HepG2 (cell line): ENCODE measurements at regions not wholly inside any gene's neighbourhood (a gene's known extent, or its start where the extent isn't known, plus 50 kb on each side); places are given as distances from the start of the nearest gene placed in this dataset.
A peak's percentile ranks its signal among the peaks of the same experiment; 100 is the strongest.

Experiments
- CAMTA2 ChIP-seq: sonication (generic); formaldehyde crosslinking; IDR thresholded peaks from 2 replicates; pipeline ENCODE4 v1.4.0; 2020; ENCODE audit warnings: mild to moderate bottlenecking, missing genetic modification reagents, borderline replicate concordance
- CREB1 ChIP-seq, 2 experiments: fragments of 450-650 bp in 1 of 2; IDR thresholded peaks; 2 replicates each; pipeline ENCODE4 v1.6.1; 2016 to 2017; ENCODE audit warnings: control low read depth in 1 of 2, mild to moderate bottlenecking in 1 of 2, missing compliant biosample characterization in 1 of 2, missing genetic modification characterization in 1 of 2
- CREM ChIP-seq, 2 experiments: sonication (generic) in 1 of 2; formaldehyde crosslinking in 1 of 2; IDR thresholded peaks; 2 replicates each; pipeline versions ENCODE4 v1.4.0 to v1.6.1; 2016 to 2020; ENCODE audit warnings: antibody characterized with exemption in 1 of 2, mild to moderate bottlenecking in 1 of 2, missing genetic modification reagents in 1 of 2
- E2F1 ChIP-seq: sonication (generic); formaldehyde crosslinking; IDR thresholded peaks from 2 replicates; pipeline ENCODE4 v1.5.0; 2020; ENCODE audit warnings: missing genetic modification reagents
- E2F2 ChIP-seq: sonication (generic); formaldehyde crosslinking; IDR thresholded peaks from 2 replicates; pipeline ENCODE4 v1.4.0; 2020; ENCODE audit warnings: missing genetic modification reagents, borderline replicate concordance
- EP300 ChIP-seq, 3 experiments: sonication (generic) in 1 of 3; formaldehyde crosslinking in 1 of 3; IDR thresholded peaks; 2 replicates each; pipeline versions ENCODE4 v1.5.1 to v1.6.1; 2011 to 2020; ENCODE audit warnings: low read depth in 2 of 3, low read length in 2 of 3, borderline replicate concordance in 1 of 3, improper control_type of control experiment in 1 of 3, mild to moderate bottlenecking in 1 of 3, missing genetic modification reagents in 1 of 3, moderate library complexity in 1 of 3
- ERF ChIP-seq: IDR thresholded peaks from 2 replicates; pipeline ENCODE4 v1.6.1; 2018; ENCODE audit warnings: missing biosample characterization, missing genetic modification reagents
- GRHL1 ChIP-seq: sonication (generic); formaldehyde crosslinking; conservative IDR thresholded peaks from 2 replicates; pipeline ENCODE4 v1.8.0; 2022; ENCODE audit warnings: missing genetic modification reagents
- KDM3A ChIP-seq: IDR thresholded peaks from 2 replicates; pipeline ENCODE4 v1.6.1; 2018; ENCODE audit warnings: low read depth, missing compliant biosample characterization
- KLF11 ChIP-seq: IDR thresholded peaks from 2 replicates; pipeline ENCODE4 v1.6.1; 2016; ENCODE audit warnings: missing compliant biosample characterization
- NR2F1 ChIP-seq, 2 experiments: fragments of 450-650 bp in 1 of 2; formaldehyde crosslinking in 1 of 2; IDR thresholded peaks; 2 replicates each; pipeline versions ENCODE4 v1.5.0 to v1.6.1; 2016 to 2020; ENCODE audit warnings: mild to moderate bottlenecking in 1 of 2, missing compliant biosample characterization in 1 of 2, missing genetic modification reagents in 1 of 2, moderate library complexity in 1 of 2
- NR3C1 ChIP-seq: sonication (generic); formaldehyde crosslinking; IDR thresholded peaks from 2 replicates; pipeline ENCODE4 v1.4.0; 2020; ENCODE audit warnings: missing genetic modification reagents
- PRDM15 ChIP-seq: sonication (generic); formaldehyde crosslinking; IDR thresholded peaks from 2 replicates; pipeline ENCODE4 v1.4.0; 2020; ENCODE audit warnings: missing genetic modification reagents
- SAP130 ChIP-seq: IDR thresholded peaks from 2 replicates; pipeline ENCODE4 v1.6.1; 2016; ENCODE audit warnings: low read depth
- ZBTB37 ChIP-seq: sonication (generic); formaldehyde crosslinking; IDR thresholded peaks from 2 replicates; pipeline ENCODE4 v1.4.0; 2020; ENCODE audit warnings: mild to moderate bottlenecking, missing genetic modification reagents
- ZKSCAN1 ChIP-seq: fragments of 150-350 bp; IDR thresholded peaks from 2 replicates; pipeline ENCODE4 v1.6.1; 2014; ENCODE audit warnings: low read length
- ZNF3 ChIP-seq: IDR thresholded peaks from 2 replicates; pipeline ENCODE4 v1.7.0; 2017; ENCODE audit warnings: inconsistent platforms
- ZNF354B ChIP-seq: sonication (generic); formaldehyde crosslinking; IDR thresholded peaks from 2 replicates; pipeline ENCODE4 v1.8.0; 2022; ENCODE audit warnings: mild to moderate bottlenecking, missing genetic modification reagents
- ZNF737 ChIP-seq: sonication (generic); formaldehyde crosslinking; IDR thresholded peaks from 2 replicates; pipeline ENCODE4 v1.5.0; 2020; ENCODE audit warnings: missing genetic modification reagents, mild to moderate bottlenecking, borderline replicate concordance

- no peak for TF ChIP-seq KLF11
- TF ChIP-seq SAP130 (CRISPR knock-in tag) = no peak
- TF ChIP-seq CREB1 (IDR thresholded peaks at IDR 0.05) = no peak
- TF ChIP-seq CREB1 (CRISPR knock-in tag; IDR thresholded peaks at IDR 0.05) = no peak
- TF ChIP-seq CAMTA2 (CRISPR knock-in tag) = no peak
- no peak for TF ChIP-seq ERF (CRISPR knock-in tag)
- no peak for TF ChIP-seq NR3C1 (CRISPR knock-in tag)
- TF ChIP-seq ZNF3 (CRISPR knock-in tag) = no peak
- TF ChIP-seq E2F1 (CRISPR knock-in tag) = no peak
- TF ChIP-seq KDM3A (CRISPR knock-in tag) = no peak
- no peak for TF ChIP-seq ZNF354B (CRISPR knock-in tag)
- no peak for TF ChIP-seq ZNF737
- no peak for TF ChIP-seq NR2F1 (CRISPR knock-in tag; IDR thresholded peaks at IDR 0.05)
- no peak for TF ChIP-seq GRHL1 (CRISPR knock-in tag)
- no peak for TF ChIP-seq ZBTB37 (CRISPR knock-in tag)
- peak; percentile 49; the same call in 1 of the 2 replicates for TF ChIP-seq PRDM15
- TF ChIP-seq ZKSCAN1 = no peak
- TF ChIP-seq CREM (IDR thresholded peaks at IDR 0.05) = no peak
- no peak for TF ChIP-seq CREM (CRISPR knock-in tag; IDR thresholded peaks at IDR 0.05)
- TF ChIP-seq E2F2 (CRISPR knock-in tag) = no peak
- no peak for TF ChIP-seq EP300 (IDR thresholded peaks at IDR 0.05; ENCODE audit: low read depth in 2 of 2, low read length in 2 of 2)
- no peak for TF ChIP-seq EP300 (CRISPR knock-in tag; IDR thresholded peaks at IDR 0.05; ENCODE audit: borderline replicate concordance)
These were observed 238.1 kb upstream of the MAF start (continued) for GRCh38 chr16:79838496-79839259.
